HepG2 (cell line): ENCODE measurements at regions not wholly inside any gene's neighbourhood (a gene's known extent, or its start where the extent isn't known, plus 50 kb on each side); places are given as distances from the start of the nearest gene placed in this dataset.

ENCODE experiments used
- ATAC-seq: fragments of 200-7000 bp; cut with Tn5 transposase; 3 replicates; pipeline ENCODE4 v1.9.1; 2020; ENCODE audit warnings: mild to moderate bottlenecking, moderate library complexity
- BruUV-seq: library from RNA; stranded (reverse); fragments of 400-500 nt; replicated peaks from 2 replicates; lab custom pipeline; 2021; lab: Mats Ljungman, UMichigan
- CTCF ChIA-PET: fragments of 300-600 bp; formaldehyde crosslinking; extraction: SDS; loops from one replicate; lab custom pipeline; 2021; ENCODE audit warnings: low total read pairs, inconsistent platforms, low intra/inter-chr PET ratio; lab: Yijun Ruan, JAX
- POLR2A ChIA-PET: fragments of 350-600 bp; sonication (Branson Sonifier 250); formaldehyde crosslinking; loops from one replicate; lab custom pipeline; 2020; ENCODE audit warnings: antibody characterized with exemption, inconsistent platforms; lab: Yijun Ruan, JAX
- DNase-seq: peaks from one replicate; pipeline ENCODE4 v3.0.0-alpha.2; 2015; ENCODE audit warnings: low spot score
- FAIRE-seq: peaks from 3 replicates; lab custom pipeline; 2011; peaks lifted over from hg19 to GRCh38; lab: Jason Lieb, UNC
- H2AFZ ChIP-seq: one replicate; pipeline ENCODE4 v1.6.1; 2011; ENCODE audit warnings: low read length, inconsistent platforms
- H3K27ac ChIP-seq: fragments of 300-600 bp; 3 replicates; pipeline ENCODE4 v1.8.0; 2011; ENCODE audit warnings: mixed run types, mild to moderate bottlenecking, mixed read lengths, low read length, inconsistent platforms; ENCODE audit not compliant: insufficient read depth; ENCODE audit errors: extremely low read length
- H3K27me3 ChIP-seq, 2 experiments: fragments of 200-600 bp in 1 of 2; 2 replicates in 1 of 2; 3 replicates in 1 of 2; pipeline versions ENCODE4 v1.6.0 to v1.8.0; 2011; ENCODE audit warnings: low read length in 2 of 2, mild to moderate bottlenecking in 2 of 2, moderate library complexity in 2 of 2, inconsistent platforms in 1 of 2; ENCODE audit not compliant: insufficient read depth in 2 of 2, control insufficient read depth in 1 of 2
- H3K36me3 ChIP-seq, 2 experiments: fragments of 200-600 bp in 1 of 2; replicated peaks in 1 of 2; 2 replicates in 1 of 2; 3 replicates in 1 of 2; pipeline versions ENCODE4 v1.5.1 to v1.8.0; 2011; ENCODE audit warnings: low read length in 2 of 2, inconsistent platforms in 1 of 2; ENCODE audit not compliant: insufficient read depth in 2 of 2, control insufficient read depth in 1 of 2
- H3K4me1 ChIP-seq: 2 replicates; pipeline ENCODE4 v1.5.1; 2012; ENCODE audit warnings: low read length, inconsistent platforms; ENCODE audit not compliant: insufficient read depth
- H3K4me2 ChIP-seq: 2 replicates; pipeline ENCODE4 v1.6.0; 2011; ENCODE audit warnings: low read depth, low read length, inconsistent platforms
- H3K4me3 ChIP-seq, 3 experiments: fragments of 200-600 bp in 1 of 3; sonication (generic), shearing (Covaris generic) in 1 of 3; replicated peaks in 1 of 3; 2 replicates each; pipeline ENCODE4 v1.5.1; 2011 to 2016; ENCODE audit warnings: low read length in 3 of 3, inconsistent platforms in 2 of 3, low read depth in 2 of 3, mild to moderate bottlenecking in 2 of 3, control low read depth in 1 of 3, mixed read lengths in 1 of 3; ENCODE audit not compliant: insufficient read depth in 1 of 3
- H3K79me2 ChIP-seq: one replicate; pipeline ENCODE4 v1.6.1; 2011; ENCODE audit warnings: low read length, inconsistent platforms; ENCODE audit not compliant: insufficient read depth
- H3K9ac ChIP-seq: 2 replicates; pipeline ENCODE4 v1.6.0; 2011; ENCODE audit warnings: mild to moderate bottlenecking, low read depth, low read length, inconsistent platforms; ENCODE audit not compliant: insufficient read depth
- H3K9me3 ChIP-seq: 2 replicates; pipeline ENCODE4 v1.5.1; 2012; ENCODE audit warnings: mild to moderate bottlenecking, low read length
- H4K20me1 ChIP-seq: 2 replicates; pipeline ENCODE4 v1.6.0; 2011; ENCODE audit warnings: inconsistent platforms, mild to moderate bottlenecking, low read length, moderate library complexity; ENCODE audit not compliant: insufficient read depth
- ASH2L ChIP-seq: fragments of 300-600, 200-600 bp; sonication (generic); IDR thresholded peaks from 2 replicates; pipeline ENCODE4 v1.7.0; 2017; ENCODE audit warnings: low read depth, mild to moderate bottlenecking, moderate library complexity, mixed read lengths, low read length; ENCODE audit not compliant: insufficient read length
- HNF4G ChIP-seq, 2 experiments: sonication (generic) in 1 of 2; formaldehyde crosslinking in 1 of 2; IDR thresholded peaks; 2 replicates each; pipeline versions ENCODE4 v1.4.0 to v1.6.1; 2011 to 2020; ENCODE audit warnings: borderline replicate concordance in 2 of 2, low read depth in 2 of 2, mild to moderate bottlenecking in 2 of 2, low read length in 1 of 2, missing genetic modification reagents in 1 of 2, moderate library complexity in 1 of 2
- HOMEZ ChIP-seq: IDR thresholded peaks from 2 replicates; pipeline ENCODE4 v1.6.1; 2016; ENCODE audit warnings: low read depth
- IRF2 ChIP-seq: IDR thresholded peaks from 2 replicates; pipeline ENCODE4 v1.6.1; 2018; ENCODE audit warnings: missing genetic modification reagents, missing compliant biosample characterization
- RAD51 ChIP-seq: fragments of 450-650 bp; IDR thresholded peaks from 2 replicates; pipeline ENCODE4 v1.6.1; 2016; ENCODE audit warnings: borderline replicate concordance
- RFXANK ChIP-seq: IDR thresholded peaks from 2 replicates; pipeline ENCODE4 v1.6.1; 2016
- ZNF230 ChIP-seq: sonication (generic); formaldehyde crosslinking; IDR thresholded peaks from 2 replicates; pipeline ENCODE4 v1.4.0; 2020; ENCODE audit warnings: mild to moderate bottlenecking, missing genetic modification reagents
- ZNF558 ChIP-seq: sonication (generic); formaldehyde crosslinking; IDR thresholded peaks from 2 replicates; pipeline ENCODE4 v1.9.0; 2022; ENCODE audit warnings: mild to moderate bottlenecking, missing genetic modification reagents, borderline replicate concordance
- WGBS: methylation state at CpG from one replicate; pipeline ENCODE4 v1.1.6; 2017; ENCODE audit warnings: low lambda C conversion rate; 5-methylcytosine and 5-hydroxymethylcytosine counted together
- in situ Hi-C: cut with HindIII; loops from 2 replicates; pipeline ENCODE4 v1.10.0; 2017; ENCODE audit warnings: low pct_unique_long_range_greater_than_20kb; ENCODE audit not compliant: extremely low pct_ligation_motif_present
- intact Hi-C: fragments of 100-400 bp; cut with micrococcal nuclease; formaldehyde crosslinking; loops from one replicate; pipeline ENCODE4 v1.10.0; 2022; ENCODE audit not compliant: unreplicated experiment
- TF ChIP-seq, protein P1 (sequence below): sonication (generic); formaldehyde crosslinking; IDR thresholded peaks from 2 replicates; pipeline ENCODE4 v1.4.0; 2020; ENCODE audit warnings: mild to moderate bottlenecking, missing genetic modification reagents

DNA sequence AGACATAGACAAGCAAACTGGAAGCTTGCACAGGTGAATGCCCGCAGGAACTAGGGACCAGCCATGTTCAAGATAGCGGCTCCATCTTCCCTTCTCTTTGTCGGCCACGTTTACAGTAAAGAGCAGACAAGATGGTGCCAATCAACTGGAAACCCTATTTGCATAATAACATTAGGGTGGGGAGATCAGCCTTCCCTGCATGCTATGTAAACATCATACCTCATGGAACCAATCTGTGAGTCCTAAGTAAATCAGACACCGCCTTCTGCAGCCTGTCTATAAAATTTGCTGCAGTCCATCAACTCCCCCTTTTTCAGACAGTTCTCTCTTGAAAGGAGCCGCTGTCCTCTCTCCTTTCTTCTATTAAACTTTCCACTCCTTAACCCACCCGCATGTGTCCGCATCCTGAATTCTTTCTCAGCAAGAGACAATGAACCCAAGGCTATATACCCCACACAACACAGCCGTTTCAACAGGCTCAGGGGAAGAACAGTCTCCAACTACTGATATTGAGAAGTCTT, 384.4 kb downstream of the EIPR1 start:
- no peak overlapping the region for H2AFZ ChIP-seq
- no peaks in the 10 kb centered on the region for H3K4me1 ChIP-seq
- WGBS = 49% methylated on average over 9 of the region's 9 CpGs
- no peak overlapping the region for H3K27ac ChIP-seq
- no peak for DNase-seq
- intact Hi-C loops = no loop called here
- H4K20me1 ChIP-seq = no peaks in the 10 kb centered on the region
- no peak for TF ChIP-seq HOMEZ (CRISPR knock-in tag)
- TF ChIP-seq RAD51 = no peak
- no peak for TF ChIP-seq ZNF230 (CRISPR knock-in tag)
- TF ChIP-seq, protein P1, sequence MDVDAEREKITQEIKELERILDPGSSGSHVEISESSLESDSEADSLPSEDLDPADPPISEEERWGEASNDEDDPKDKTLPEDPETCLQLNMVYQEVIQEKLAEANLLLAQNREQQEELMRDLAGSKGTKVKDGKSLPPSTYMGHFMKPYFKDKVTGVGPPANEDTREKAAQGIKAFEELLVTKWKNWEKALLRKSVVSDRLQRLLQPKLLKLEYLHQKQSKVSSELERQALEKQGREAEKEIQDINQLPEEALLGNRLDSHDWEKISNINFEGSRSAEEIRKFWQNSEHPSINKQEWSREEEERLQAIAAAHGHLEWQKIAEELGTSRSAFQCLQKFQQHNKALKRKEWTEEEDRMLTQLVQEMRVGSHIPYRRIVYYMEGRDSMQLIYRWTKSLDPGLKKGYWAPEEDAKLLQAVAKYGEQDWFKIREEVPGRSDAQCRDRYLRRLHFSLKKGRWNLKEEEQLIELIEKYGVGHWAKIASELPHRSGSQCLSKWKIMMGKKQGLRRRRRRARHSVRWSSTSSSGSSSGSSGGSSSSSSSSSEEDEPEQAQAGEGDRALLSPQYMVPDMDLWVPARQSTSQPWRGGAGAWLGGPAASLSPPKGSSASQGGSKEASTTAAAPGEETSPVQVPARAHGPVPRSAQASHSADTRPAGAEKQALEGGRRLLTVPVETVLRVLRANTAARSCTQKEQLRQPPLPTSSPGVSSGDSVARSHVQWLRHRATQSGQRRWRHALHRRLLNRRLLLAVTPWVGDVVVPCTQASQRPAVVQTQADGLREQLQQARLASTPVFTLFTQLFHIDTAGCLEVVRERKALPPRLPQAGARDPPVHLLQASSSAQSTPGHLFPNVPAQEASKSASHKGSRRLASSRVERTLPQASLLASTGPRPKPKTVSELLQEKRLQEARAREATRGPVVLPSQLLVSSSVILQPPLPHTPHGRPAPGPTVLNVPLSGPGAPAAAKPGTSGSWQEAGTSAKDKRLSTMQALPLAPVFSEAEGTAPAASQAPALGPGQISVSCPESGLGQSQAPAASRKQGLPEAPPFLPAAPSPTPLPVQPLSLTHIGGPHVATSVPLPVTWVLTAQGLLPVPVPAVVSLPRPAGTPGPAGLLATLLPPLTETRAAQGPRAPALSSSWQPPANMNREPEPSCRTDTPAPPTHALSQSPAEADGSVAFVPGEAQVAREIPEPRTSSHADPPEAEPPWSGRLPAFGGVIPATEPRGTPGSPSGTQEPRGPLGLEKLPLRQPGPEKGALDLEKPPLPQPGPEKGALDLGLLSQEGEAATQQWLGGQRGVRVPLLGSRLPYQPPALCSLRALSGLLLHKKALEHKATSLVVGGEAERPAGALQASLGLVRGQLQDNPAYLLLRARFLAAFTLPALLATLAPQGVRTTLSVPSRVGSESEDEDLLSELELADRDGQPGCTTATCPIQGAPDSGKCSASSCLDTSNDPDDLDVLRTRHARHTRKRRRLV = no peak
- TF ChIP-seq ASH2L = no peak
- no peak for TF ChIP-seq RFXANK
- TF ChIP-seq HNF4G (IDR thresholded peaks at IDR 0.05; ENCODE audit: borderline replicate concordance, low read depth, low read length) = no peak
- no peak for TF ChIP-seq HNF4G (CRISPR knock-in tag; IDR thresholded peaks at IDR 0.05; ENCODE audit: borderline replicate concordance, low read depth)
- no peak for TF ChIP-seq IRF2 (CRISPR knock-in tag)
- no peak for TF ChIP-seq ZNF558 (CRISPR knock-in tag)
- in situ Hi-C loops = no loop called here
- H3K4me3 ChIP-seq = no peak overlapping the region
- H3K9ac ChIP-seq = no peak overlapping the region
- no peaks in the 10 kb centered on the region; a peak in 1 of 5 replicates for H3K27me3 ChIP-seq
- ChIA-PET CTCF (no interaction called here), POLR2A (no interaction called here)
- H3K79me2 ChIP-seq = no peaks in the 10 kb centered on the region
- no peaks in the 10 kb centered on the region for H3K9me3 ChIP-seq
- no peaks in the 10 kb centered on the region for H3K36me3 ChIP-seq
- no TSS peak for BruUV-seq
- no peak overlapping the region for H3K4me2 ChIP-seq
- FAIRE-seq = no peak
- no peak for ATAC-seq
